ENCODE measurements at regions not wholly inside any gene's neighbourhood (a gene's known extent, or its start where the extent isn't known, plus 50 kb on each side); places are given as distances from the start of the nearest gene placed in this dataset.

DNA sequence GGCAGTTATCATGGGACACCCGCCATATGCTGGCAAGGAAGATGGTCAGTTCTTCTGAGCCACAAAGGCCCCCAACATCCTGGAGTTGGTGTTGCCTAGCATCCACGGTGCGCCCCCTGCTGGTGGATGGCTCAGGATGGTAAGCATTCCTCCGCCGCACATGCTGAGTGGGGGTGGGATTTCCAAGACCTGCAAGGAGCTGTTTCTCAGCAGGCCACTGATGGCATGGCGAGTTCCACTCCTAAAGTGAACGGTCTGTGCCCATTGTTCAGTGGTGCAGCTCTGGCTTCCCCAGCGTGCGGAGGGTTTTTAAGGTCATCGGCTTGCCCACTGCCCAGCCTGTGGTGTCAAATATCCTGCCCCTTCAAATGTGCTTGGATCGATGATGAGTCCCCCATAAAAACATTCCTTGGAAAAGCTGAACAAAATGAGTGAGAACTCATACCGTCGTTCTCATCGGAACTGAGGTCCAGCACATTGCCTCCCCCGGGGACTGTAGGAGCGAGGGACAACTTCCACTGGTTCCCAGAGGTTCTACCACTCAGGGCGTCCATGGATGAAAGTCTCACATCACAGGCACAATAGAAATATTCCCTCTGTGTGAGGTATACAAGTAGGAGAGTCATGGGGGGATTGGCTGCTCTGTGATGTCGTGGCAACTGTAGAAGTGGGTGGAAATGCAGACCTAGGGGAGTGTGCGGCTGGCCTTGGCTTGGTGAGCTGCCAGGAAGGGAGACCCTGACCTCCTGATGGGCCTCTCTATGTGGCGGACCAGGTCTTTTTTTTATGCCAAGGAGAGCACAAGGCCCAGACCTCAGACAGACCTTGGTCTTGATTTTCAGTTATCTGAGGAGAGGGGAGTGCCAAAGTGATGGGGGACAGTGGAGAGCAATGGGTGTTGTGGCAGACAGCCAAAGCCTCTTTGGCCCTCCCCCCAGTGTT is 102.0 kb downstream of the SNRPN start:
- Histone ChIP-seq H3K9ac (ENCODE audit: low read length) (no peak overlapping the region), H3K4me1 (ENCODE audit: control insufficient read depth in 2 of 2, insufficient read depth in 2 of 2, low read length in 2 of 2) (no peaks in the 10 kb centered on the region), H3K36me3 (replicated peaks in 1 of 2; ENCODE audit: control extremely low read depth in 1 of 2, control insufficient read depth in 1 of 2, extremely low read depth in 1 of 2, insufficient read depth in 2 of 2, low read length in 1 of 2) (peaks cover 0 to 59% of the 10 kb centered on the region in 2 experiments), H3K4me2 (replicated peaks; ENCODE audit: low read depth, low read length, poor library complexity, severe bottlenecking) (no peak overlapping the region), H2AFZ (ENCODE audit: insufficient read depth, low read depth, low read length, poor library complexity, severe bottlenecking) (no peak overlapping the region), H3K9me3 (ENCODE audit: control extremely low read depth in 1 of 3, control insufficient read depth in 2 of 3, insufficient read depth in 1 of 3, low read length in 2 of 3) (peaks cover 2 to 100% (median 99%) of the 10 kb centered on the region in 3 donors), H3K4me3 (ENCODE audit: control extremely low read depth in 1 of 5, extremely low read depth in 1 of 5, insufficient read depth in 1 of 5, low read depth in 2 of 5, low read length in 4 of 5) (peak overlapping the region in 1 of 5 experiments; percentile 29), H3K27me3 (replicated peaks in 1 of 4; ENCODE audit: control extremely low read depth in 1 of 4, control insufficient read depth in 3 of 4, insufficient read depth in 4 of 4, low read length in 3 of 4) (no peaks in the 10 kb centered on the region), H3K79me2 (ENCODE audit: control insufficient read depth, insufficient read depth, low read length) (no peaks in the 10 kb centered on the region), H3K27ac (ENCODE audit: low read length in 2 of 2) (no peak overlapping the region), H4K20me1 (ENCODE audit: control insufficient read depth, insufficient read depth, low read length, poor library complexity, severe bottlenecking) (no peaks in the 10 kb centered on the region)
- CTCF ChIA-PET, result no interaction called here
- no peak for TF ChIP-seq EZH2 (IDR thresholded peaks at IDR 0.05; ENCODE audit: borderline replicate concordance, insufficient read depth, low read depth, low read length, poor library complexity, severe bottlenecking)
- TF ChIP-seq, protein P1, sequence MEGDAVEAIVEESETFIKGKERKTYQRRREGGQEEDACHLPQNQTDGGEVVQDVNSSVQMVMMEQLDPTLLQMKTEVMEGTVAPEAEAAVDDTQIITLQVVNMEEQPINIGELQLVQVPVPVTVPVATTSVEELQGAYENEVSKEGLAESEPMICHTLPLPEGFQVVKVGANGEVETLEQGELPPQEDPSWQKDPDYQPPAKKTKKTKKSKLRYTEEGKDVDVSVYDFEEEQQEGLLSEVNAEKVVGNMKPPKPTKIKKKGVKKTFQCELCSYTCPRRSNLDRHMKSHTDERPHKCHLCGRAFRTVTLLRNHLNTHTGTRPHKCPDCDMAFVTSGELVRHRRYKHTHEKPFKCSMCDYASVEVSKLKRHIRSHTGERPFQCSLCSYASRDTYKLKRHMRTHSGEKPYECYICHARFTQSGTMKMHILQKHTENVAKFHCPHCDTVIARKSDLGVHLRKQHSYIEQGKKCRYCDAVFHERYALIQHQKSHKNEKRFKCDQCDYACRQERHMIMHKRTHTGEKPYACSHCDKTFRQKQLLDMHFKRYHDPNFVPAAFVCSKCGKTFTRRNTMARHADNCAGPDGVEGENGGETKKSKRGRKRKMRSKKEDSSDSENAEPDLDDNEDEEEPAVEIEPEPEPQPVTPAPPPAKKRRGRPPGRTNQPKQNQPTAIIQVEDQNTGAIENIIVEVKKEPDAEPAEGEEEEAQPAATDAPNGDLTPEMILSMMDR (IDR thresholded peaks at IDR 0.05), result no peak
- Mint-ChIP-seq H3K9me3 (ENCODE audit: insufficient read depth) (peaks cover 38% of the 10 kb centered on the region), H3K4me1 (no peaks in the 10 kb centered on the region), H3K27ac (no peak overlapping the region), H3K27me3 (no peaks in the 10 kb centered on the region), H3K4me3 (no peak overlapping the region)
- ATAC-seq (ENCODE audit: low read depth) (no peak), DNase-seq (no peak)
- intact Hi-C loops (cut with micrococcal nuclease), result no loop called here
- POLR2A ChIA-PET, result no interaction called here
- WGBS (ENCODE audit: insufficient coverage), result 91% methylated on average over 17 of the region's 20 CpGs

DNA sequence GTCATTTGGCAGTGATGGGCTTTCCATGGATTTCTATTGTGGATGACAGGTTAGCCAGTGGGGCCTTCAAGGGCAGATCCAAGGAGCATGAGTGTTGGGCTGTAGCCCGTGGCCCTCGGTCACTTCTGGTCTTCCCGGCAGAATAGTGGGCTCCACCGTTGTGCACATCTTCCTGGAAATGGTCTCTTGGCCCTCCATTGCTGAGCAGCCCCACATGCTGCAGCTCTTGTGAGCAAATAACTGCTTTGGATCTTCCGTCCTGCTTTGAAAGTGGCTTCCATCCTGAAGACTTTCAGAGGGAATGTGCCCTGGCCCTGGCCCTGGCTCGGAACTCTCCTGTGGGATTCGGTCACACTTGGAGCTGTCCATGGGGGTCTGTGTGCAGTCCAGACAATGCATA is 102.8 kb downstream of the SNRPN start:
- Histone ChIP-seq H3K4me3 (ENCODE audit: control extremely low read depth in 1 of 5, extremely low read depth in 1 of 5, insufficient read depth in 1 of 5, low read depth in 2 of 5, low read length in 4 of 5) (peak overlapping the region in 1 of 5 experiments; percentile 29), H3K4me2 (replicated peaks; ENCODE audit: low read depth, low read length, poor library complexity, severe bottlenecking) (no peak overlapping the region), H3K79me2 (ENCODE audit: control insufficient read depth, insufficient read depth, low read length) (no peaks in the 10 kb centered on the region), H3K9me3 (ENCODE audit: control extremely low read depth in 1 of 3, control insufficient read depth in 2 of 3, insufficient read depth in 1 of 3, low read length in 2 of 3) (peaks cover 2 to 100% (median 99%) of the 10 kb centered on the region in 3 donors), H3K27ac (ENCODE audit: low read length in 2 of 2) (no peak overlapping the region), H3K9ac (ENCODE audit: low read length) (no peak overlapping the region), H4K20me1 (ENCODE audit: control insufficient read depth, insufficient read depth, low read length, poor library complexity, severe bottlenecking) (no peaks in the 10 kb centered on the region), H3K36me3 (replicated peaks in 1 of 2; ENCODE audit: control extremely low read depth in 1 of 2, control insufficient read depth in 1 of 2, extremely low read depth in 1 of 2, insufficient read depth in 2 of 2, low read length in 1 of 2) (peaks cover 0 to 64% of the 10 kb centered on the region in 2 experiments), H3K27me3 (replicated peaks in 1 of 4; ENCODE audit: control extremely low read depth in 1 of 4, control insufficient read depth in 3 of 4, insufficient read depth in 4 of 4, low read length in 3 of 4) (no peaks in the 10 kb centered on the region), H3K4me1 (ENCODE audit: control insufficient read depth in 2 of 2, insufficient read depth in 2 of 2, low read length in 2 of 2) (no peaks in the 10 kb centered on the region), H2AFZ (ENCODE audit: insufficient read depth, low read depth, low read length, poor library complexity, severe bottlenecking) (no peak overlapping the region)
- no peak for DNase-seq
- WGBS (ENCODE audit: insufficient coverage), result 94% methylated on average over 7 of the region's 7 CpGs
- TF ChIP-seq, protein P1 (IDR thresholded peaks at IDR 0.05), result no peak
- TF ChIP-seq EZH2 (IDR thresholded peaks at IDR 0.05; ENCODE audit: borderline replicate concordance, insufficient read depth, low read depth, low read length, poor library complexity, severe bottlenecking), result no peak
- Mint-ChIP-seq H3K27ac (no peak overlapping the region), H3K27me3 (no peaks in the 10 kb centered on the region), H3K9me3 (ENCODE audit: insufficient read depth) (peaks cover 41% of the 10 kb centered on the region), H3K4me1 (no peaks in the 10 kb centered on the region), H3K4me3 (no peak overlapping the region)
- ChIA-PET CTCF (no interaction called here), POLR2A (no interaction called here)
- intact Hi-C loops (cut with micrococcal nuclease), result no loop called here
- no peak for ATAC-seq (ENCODE audit: low read depth)
